ENCODE measurements at regions not wholly inside any gene's neighbourhood (a gene's known extent, or its start where the extent isn't known, plus 50 kb on each side); places are given as distances from the start of the nearest gene placed in this dataset.

DNA sequence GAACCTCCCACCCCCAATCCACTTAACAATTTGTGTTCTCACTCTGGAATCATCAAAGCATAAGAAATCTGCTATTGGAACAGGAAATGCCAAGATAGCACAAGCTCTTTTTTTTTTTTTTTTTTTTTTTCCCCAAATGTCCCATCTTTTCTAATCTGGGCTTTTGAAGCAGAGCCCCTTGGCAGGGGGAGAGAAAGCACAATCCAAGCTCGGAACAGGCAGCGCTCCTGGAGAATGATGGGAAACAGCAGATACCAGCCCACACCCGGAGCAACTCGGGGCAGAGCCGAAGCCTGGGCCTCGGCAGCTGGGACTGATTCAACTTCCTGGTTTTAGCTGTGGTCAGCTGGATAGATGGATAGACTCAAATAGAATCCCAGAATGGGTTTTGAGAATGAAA lies 235.1 kb downstream of the QDPR start:
- Mint-ChIP-seq H3K27me3 (peaks cover 3% of the 10 kb centered on the region), H3K36me3 (ENCODE audit: insufficient read depth) (no peaks in the 10 kb centered on the region), H3K27ac (no peak overlapping the region), H3K9me3 (ENCODE audit: low read depth) (no peaks in the 10 kb centered on the region), H3K4me3 (ENCODE audit: low read depth) (no peak overlapping the region), H3K4me1 (ENCODE audit: low read depth) (no peaks in the 10 kb centered on the region)
- DNase-seq (ENCODE audit: low spot score, unreplicated experiment) = no peak
- TF ChIP-seq, protein P1, sequence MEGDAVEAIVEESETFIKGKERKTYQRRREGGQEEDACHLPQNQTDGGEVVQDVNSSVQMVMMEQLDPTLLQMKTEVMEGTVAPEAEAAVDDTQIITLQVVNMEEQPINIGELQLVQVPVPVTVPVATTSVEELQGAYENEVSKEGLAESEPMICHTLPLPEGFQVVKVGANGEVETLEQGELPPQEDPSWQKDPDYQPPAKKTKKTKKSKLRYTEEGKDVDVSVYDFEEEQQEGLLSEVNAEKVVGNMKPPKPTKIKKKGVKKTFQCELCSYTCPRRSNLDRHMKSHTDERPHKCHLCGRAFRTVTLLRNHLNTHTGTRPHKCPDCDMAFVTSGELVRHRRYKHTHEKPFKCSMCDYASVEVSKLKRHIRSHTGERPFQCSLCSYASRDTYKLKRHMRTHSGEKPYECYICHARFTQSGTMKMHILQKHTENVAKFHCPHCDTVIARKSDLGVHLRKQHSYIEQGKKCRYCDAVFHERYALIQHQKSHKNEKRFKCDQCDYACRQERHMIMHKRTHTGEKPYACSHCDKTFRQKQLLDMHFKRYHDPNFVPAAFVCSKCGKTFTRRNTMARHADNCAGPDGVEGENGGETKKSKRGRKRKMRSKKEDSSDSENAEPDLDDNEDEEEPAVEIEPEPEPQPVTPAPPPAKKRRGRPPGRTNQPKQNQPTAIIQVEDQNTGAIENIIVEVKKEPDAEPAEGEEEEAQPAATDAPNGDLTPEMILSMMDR (IDR thresholded peaks at IDR 0.05; ENCODE audit: unreplicated experiment) = no peak

DNA sequence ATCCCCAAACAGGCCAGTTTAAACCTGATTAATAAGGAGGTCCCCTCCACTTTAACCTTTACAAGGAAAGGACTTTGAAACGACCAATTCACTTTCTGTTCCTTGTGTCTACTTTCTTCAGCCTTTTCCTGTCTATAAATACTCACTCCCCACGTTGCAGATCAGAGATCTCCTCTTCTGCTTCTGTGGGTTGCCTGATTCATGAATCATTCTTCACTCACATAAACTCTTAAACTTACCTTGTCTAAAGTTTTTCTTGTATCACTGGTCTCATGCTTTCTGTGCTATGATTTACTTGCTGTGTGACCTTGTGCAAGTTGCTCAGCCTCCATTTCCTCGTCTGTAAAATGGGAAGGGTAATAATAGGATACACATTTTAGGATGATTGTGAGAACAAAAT lies 236.1 kb downstream of the QDPR start:
- Mint-ChIP-seq H3K4me3 (ENCODE audit: low read depth) (no peak overlapping the region), H3K27me3 (peaks cover 3% of the 10 kb centered on the region), H3K27ac (no peak overlapping the region), H3K4me1 (ENCODE audit: low read depth) (no peaks in the 10 kb centered on the region), H3K36me3 (ENCODE audit: insufficient read depth) (no peaks in the 10 kb centered on the region), H3K9me3 (ENCODE audit: low read depth) (no peaks in the 10 kb centered on the region)
- no peak for DNase-seq (ENCODE audit: low spot score, unreplicated experiment)
- TF ChIP-seq, protein P1 (IDR thresholded peaks at IDR 0.05; ENCODE audit: unreplicated experiment) = no peak

- no peaks in the 10 kb centered on the region for H3K36me3 Mint-ChIP-seq (ENCODE audit: insufficient read depth)
- TF ChIP-seq, protein P1 (IDR thresholded peaks at IDR 0.05; ENCODE audit: unreplicated experiment) = no peak
- H3K4me1 Mint-ChIP-seq (ENCODE audit: low read depth) = no peaks in the 10 kb centered on the region
- H3K27me3 Mint-ChIP-seq = peaks cover 20% of the 10 kb centered on the region
- no peak overlapping the region for H3K4me3 Mint-ChIP-seq (ENCODE audit: low read depth)
- no peak for DNase-seq (ENCODE audit: low spot score, unreplicated experiment)
- H3K27ac Mint-ChIP-seq = no peak overlapping the region
- no peaks in the 10 kb centered on the region for H3K9me3 Mint-ChIP-seq (ENCODE audit: low read depth)
Measured at GRCh38 chr4:17273047-17273446, 238.8 kb downstream of the QDPR start.

DNA sequence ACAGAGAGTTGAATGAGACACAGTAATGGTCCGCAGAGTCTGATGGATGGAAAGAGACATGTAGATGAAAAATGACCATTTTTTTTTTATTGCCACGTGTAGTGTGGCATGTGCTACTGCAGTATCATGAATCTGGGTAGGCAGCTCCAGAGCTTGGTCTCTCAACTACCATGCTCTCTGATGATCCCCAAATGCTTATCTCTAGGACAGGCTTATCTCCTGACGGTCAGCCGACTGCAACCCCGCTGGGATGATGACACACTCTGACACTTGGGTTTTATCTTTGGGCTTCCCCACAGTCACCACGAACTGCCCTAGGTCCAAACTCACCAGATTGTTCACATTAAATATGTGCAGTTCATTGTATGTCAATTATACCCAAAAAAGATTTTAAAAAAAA lies 239.7 kb downstream of the QDPR start:
- H3K27me3 Mint-ChIP-seq = peaks cover 20% of the 10 kb centered on the region
- H3K27ac Mint-ChIP-seq = no peak overlapping the region
- DNase-seq (ENCODE audit: low spot score, unreplicated experiment) = no peak
- no peaks in the 10 kb centered on the region for H3K36me3 Mint-ChIP-seq (ENCODE audit: insufficient read depth)
- no peaks in the 10 kb centered on the region for H3K4me1 Mint-ChIP-seq (ENCODE audit: low read depth)
- no peaks in the 10 kb centered on the region for H3K9me3 Mint-ChIP-seq (ENCODE audit: low read depth)
- TF ChIP-seq, protein P1 (IDR thresholded peaks at IDR 0.05; ENCODE audit: unreplicated experiment) = no peak
- H3K4me3 Mint-ChIP-seq (ENCODE audit: low read depth) = no peak overlapping the region

DNA sequence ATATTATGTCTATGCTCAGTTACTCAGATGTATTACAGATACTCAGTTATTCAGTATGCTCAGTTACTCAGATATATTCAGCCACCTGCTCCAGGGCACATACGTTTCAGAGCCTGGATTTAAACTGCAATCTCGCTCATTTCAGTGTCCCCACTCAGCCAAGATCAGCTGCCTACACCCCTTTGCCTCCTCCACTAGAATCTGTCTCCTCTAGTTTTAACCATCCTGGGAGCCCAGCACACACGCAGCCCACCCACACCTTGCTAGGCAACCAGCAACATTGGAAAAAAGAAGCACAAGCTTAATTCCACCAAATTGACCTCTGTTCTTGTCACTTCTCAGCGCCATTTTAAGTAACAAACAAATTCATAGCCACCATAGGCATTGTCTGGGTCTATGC lies 246.2 kb downstream of the QDPR start:
- Mint-ChIP-seq H3K27me3 (peaks cover 21% of the 10 kb centered on the region), H3K9me3 (ENCODE audit: low read depth) (no peaks in the 10 kb centered on the region), H3K27ac (no peak overlapping the region), H3K4me3 (ENCODE audit: low read depth) (no peak overlapping the region), H3K4me1 (ENCODE audit: low read depth) (no peaks in the 10 kb centered on the region), H3K36me3 (ENCODE audit: insufficient read depth) (no peaks in the 10 kb centered on the region)
- TF ChIP-seq, protein P1 (IDR thresholded peaks at IDR 0.05; ENCODE audit: unreplicated experiment) = no peak
- no peak for DNase-seq (ENCODE audit: low spot score, unreplicated experiment)

Data from progenitor cell of endocrine pancreas (in vitro differentiated cells).